Thyroid gland (tissue), 4 donors: ENCODE measurements at regions not wholly inside any gene's neighbourhood (a gene's known extent, or its start where the extent isn't known, plus 50 kb on each side); places are given as distances from the start of the nearest gene placed in this dataset.

Experiments
- POLR2A ChIP-seq, 2 donors: fragments of 450-650 bp; IDR thresholded peaks; one replicate each; pipeline ENCODE4 v1.6.1; 2017; ENCODE audit warnings: antibody characterized with exemption in 2 of 2, mild to moderate bottlenecking in 2 of 2, moderate library complexity in 1 of 2
- TF ChIP-seq, protein P1 (sequence below), 6 experiments: fragments of 200-600 bp in 3 of 6; fragments of 450-650 bp in 3 of 6; sonication (generic) in 3 of 6; IDR thresholded peaks; one replicate each; pipeline ENCODE4 v1.5.1; 2016 to 2019; ENCODE audit warnings: antibody characterized with exemption in 6 of 6, mild to moderate bottlenecking in 2 of 6, inconsistent platforms in 1 of 6, moderate library complexity in 1 of 6

DNA sequence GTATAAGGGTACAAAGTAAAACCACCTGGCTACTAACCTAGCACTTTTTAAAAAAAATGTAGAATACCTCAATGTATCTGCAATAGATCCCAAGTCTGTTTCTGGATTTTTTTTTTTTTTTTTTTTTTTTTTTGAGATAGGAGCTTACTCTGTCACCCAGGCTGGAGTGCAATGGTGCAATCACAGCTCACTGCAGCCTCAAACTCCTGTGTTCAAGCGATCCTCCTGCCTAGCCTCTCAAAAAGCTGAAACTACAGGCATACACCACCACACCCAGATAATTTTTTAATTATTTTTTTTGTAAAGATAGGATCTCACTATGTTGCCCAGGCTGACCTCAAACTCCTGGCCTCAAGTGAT lies 537.5 kb upstream of the CAMK1G start:
- TF ChIP-seq, protein P1, sequence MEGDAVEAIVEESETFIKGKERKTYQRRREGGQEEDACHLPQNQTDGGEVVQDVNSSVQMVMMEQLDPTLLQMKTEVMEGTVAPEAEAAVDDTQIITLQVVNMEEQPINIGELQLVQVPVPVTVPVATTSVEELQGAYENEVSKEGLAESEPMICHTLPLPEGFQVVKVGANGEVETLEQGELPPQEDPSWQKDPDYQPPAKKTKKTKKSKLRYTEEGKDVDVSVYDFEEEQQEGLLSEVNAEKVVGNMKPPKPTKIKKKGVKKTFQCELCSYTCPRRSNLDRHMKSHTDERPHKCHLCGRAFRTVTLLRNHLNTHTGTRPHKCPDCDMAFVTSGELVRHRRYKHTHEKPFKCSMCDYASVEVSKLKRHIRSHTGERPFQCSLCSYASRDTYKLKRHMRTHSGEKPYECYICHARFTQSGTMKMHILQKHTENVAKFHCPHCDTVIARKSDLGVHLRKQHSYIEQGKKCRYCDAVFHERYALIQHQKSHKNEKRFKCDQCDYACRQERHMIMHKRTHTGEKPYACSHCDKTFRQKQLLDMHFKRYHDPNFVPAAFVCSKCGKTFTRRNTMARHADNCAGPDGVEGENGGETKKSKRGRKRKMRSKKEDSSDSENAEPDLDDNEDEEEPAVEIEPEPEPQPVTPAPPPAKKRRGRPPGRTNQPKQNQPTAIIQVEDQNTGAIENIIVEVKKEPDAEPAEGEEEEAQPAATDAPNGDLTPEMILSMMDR (IDR thresholded peaks at IDR 0.05), result no peak
- TF ChIP-seq POLR2A (IDR thresholded peaks at IDR 0.05), result no peak
